GM12891 (cell line): ENCODE measurements at regions not wholly inside any gene's neighbourhood (a gene's known extent, or its start where the extent isn't known, plus 50 kb on each side); places are given as distances from the start of the nearest gene placed in this dataset.

Experiments used
- PAX5 ChIP-seq: IDR thresholded peaks from 2 replicates; pipeline ENCODE4 v1.6.1; 2011; ENCODE audit warnings: low read length, moderate library complexity, mild to moderate bottlenecking; ENCODE audit not compliant: insufficient read depth, severe bottlenecking
- POLR2A ChIP-seq: IDR thresholded peaks from 2 replicates; pipeline ENCODE4 v1.6.1; 2011; ENCODE audit warnings: low read depth, low read length, control low read depth
- POLR2AphosphoS5 ChIP-seq: IDR thresholded peaks from 2 replicates; pipeline ENCODE4 v1.6.1; 2011; ENCODE audit warnings: low read depth, low read length, control low read depth
- SPI1 ChIP-seq: IDR thresholded peaks from 2 replicates; pipeline ENCODE4 v1.6.1; 2011; ENCODE audit warnings: low read depth, low read length, control low read depth
- TAF1 ChIP-seq: IDR thresholded peaks from 2 replicates; pipeline ENCODE4 v1.6.1; 2011; ENCODE audit warnings: low read depth, low read length, control low read depth

DNA sequence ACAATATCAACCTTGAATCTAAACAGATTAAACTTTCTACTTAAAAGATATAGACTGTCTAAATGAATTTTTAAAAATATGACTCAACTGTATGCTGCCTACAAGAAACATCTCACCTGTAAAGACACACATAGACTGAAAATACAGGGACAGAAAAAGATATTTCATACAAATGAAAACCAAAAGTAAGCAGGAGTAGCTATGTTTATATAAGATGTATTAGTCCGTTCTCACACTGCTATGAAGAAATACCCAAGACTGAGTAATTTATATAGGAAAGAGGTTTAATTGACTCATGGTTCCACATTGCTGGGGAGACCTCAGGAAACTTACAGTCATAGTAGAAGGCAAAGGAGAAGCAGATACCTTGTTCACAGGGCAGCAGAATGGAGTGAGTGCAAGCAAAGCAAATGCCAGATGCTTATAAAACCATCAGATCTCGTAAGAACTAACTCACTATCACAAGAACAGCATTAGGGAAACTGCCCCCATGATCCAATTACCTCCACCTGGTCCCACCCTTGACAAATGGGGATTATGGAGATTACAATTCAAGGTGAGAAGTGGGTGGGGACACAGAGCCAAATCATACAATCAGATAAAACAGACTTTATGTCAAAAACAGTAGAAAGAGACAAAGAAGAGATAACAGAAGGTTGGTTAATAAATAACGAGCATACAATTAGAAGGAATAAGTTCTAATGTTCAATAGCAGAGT, 214.4 kb upstream of the SLC39A10 start:
- TF ChIP-seq POLR2AphosphoS5 (no peak), POLR2A (no peak), TAF1 (no peak), SPI1 (no peak), PAX5 (no peak)
